ENCODE measurements at regions not wholly inside any gene's neighbourhood (a gene's known extent, or its start where the extent isn't known, plus 50 kb on each side); places are given as distances from the start of the nearest gene placed in this dataset.

DNA sequence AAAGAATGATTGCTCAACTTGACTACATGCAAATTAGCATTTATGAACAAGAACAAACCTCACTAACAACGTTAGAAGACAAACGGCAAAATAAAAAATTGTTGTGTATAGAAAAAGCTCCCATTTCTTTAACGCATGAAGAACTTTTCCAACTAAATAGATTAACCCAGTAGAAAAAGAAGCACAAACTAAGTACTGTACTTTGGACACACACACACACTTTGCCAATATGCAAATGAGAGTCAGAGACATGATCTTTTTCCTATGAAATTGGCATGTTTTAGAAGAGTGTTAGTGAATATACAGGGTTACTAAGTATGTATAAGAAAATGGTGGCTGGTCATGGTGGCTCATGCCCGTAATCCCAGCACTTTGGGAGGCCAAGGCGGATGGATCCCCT is 355.6 kb downstream of the SH2D4B start:
- H3K9me3 Mint-ChIP-seq (ENCODE audit: unreplicated experiment) = no peaks in the 10 kb centered on the region
- no TSS peak for BruUV-seq (replicated peaks)
- H3K4me1 Mint-ChIP-seq (ENCODE audit: low read depth, unreplicated experiment) = peaks cover 6% of the 10 kb centered on the region
- no peak for TF ChIP-seq CTCF (IDR thresholded peaks at IDR 0.05; ENCODE audit: insufficient read depth in 1 of 2, low read depth in 1 of 2, low read length in 1 of 2, severe bottlenecking in 1 of 2, unreplicated experiment in 1 of 2)
- H3K4me3 Mint-ChIP-seq (ENCODE audit: unreplicated experiment) = no peak overlapping the region
- intact Hi-C loops (cut with micrococcal nuclease; ENCODE audit: unreplicated experiment) = no loop called here
- Histone ChIP-seq H3K36me3 (ENCODE audit: control insufficient read depth, insufficient read depth, low read length) (no peaks in the 10 kb centered on the region), H3K27me3 (replicated peaks; ENCODE audit: control insufficient read depth, insufficient read depth, low read length) (no peaks in the 10 kb centered on the region), H3K4me3 (ENCODE audit: low read depth, low read length) (no peak overlapping the region), H3K4me1 (no peaks in the 10 kb centered on the region), H3K9me3 (no peaks in the 10 kb centered on the region)
- H3K27ac Mint-ChIP-seq (ENCODE audit: unreplicated experiment) = no peak overlapping the region
- no peak for DNase-seq
- POLR2A ChIA-PET = no interaction called here
- peaks cover 4% of the 10 kb centered on the region for H3K27me3 Mint-ChIP-seq (ENCODE audit: insufficient read depth, unreplicated experiment)
- no peaks in the 10 kb centered on the region for H3K36me3 Mint-ChIP-seq (ENCODE audit: insufficient read depth, unreplicated experiment)
- CTCF ChIA-PET = interaction anchor here (0.7 kb wide), 1 partner anchor 73 kb away, joined by 4 read pairs; no protein-coding TSS in a partner anchor

DNA sequence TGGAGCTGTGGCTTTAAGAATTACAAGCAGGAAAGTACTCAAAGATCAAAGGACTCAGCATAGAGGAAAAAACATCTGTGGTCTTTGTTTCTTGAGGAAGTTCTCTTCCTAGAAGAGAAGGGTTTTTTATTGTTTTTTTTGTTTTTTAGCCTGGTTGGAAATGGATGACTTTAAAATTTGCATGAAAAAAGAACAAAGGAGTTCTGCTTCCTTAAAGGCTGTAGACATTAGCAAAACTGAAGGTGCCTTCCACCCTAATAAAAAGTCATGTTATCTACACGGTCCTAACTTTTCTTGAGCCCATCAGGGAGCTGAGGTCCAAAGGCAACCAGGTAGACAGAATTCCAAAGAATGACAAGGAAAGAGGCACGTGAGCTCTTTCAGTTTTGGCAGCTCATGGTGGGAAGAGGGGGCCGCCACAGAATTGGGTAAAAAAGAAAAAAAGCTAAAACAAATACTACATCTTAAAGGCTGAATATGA is 356.6 kb downstream of the SH2D4B start:
- ChIA-PET POLR2A (no interaction called here), CTCF (no interaction called here)
- BruUV-seq (replicated peaks) = no TSS peak
- Mint-ChIP-seq H3K27me3 (ENCODE audit: insufficient read depth, unreplicated experiment) (peaks cover 4% of the 10 kb centered on the region), H3K36me3 (ENCODE audit: insufficient read depth, unreplicated experiment) (no peaks in the 10 kb centered on the region), H3K4me3 (ENCODE audit: unreplicated experiment) (no peak overlapping the region), H3K9me3 (ENCODE audit: unreplicated experiment) (no peaks in the 10 kb centered on the region), H3K27ac (ENCODE audit: unreplicated experiment) (no peak overlapping the region), H3K4me1 (ENCODE audit: low read depth, unreplicated experiment) (peaks cover 6% of the 10 kb centered on the region)
- H3K4me3 ChIP-seq (ENCODE audit: low read depth, low read length) = no peak overlapping the region
- no peak for DNase-seq
- H3K27me3 ChIP-seq (replicated peaks; ENCODE audit: control insufficient read depth, insufficient read depth, low read length) = no peaks in the 10 kb centered on the region
- H3K4me1 ChIP-seq = no peaks in the 10 kb centered on the region
- intact Hi-C loops (cut with micrococcal nuclease; ENCODE audit: unreplicated experiment) = no loop called here
- no peaks in the 10 kb centered on the region for H3K9me3 ChIP-seq
- no peaks in the 10 kb centered on the region for H3K36me3 ChIP-seq (ENCODE audit: control insufficient read depth, insufficient read depth, low read length)
- no peak for TF ChIP-seq CTCF (IDR thresholded peaks at IDR 0.05; ENCODE audit: insufficient read depth in 1 of 2, low read depth in 1 of 2, low read length in 1 of 2, severe bottlenecking in 1 of 2, unreplicated experiment in 1 of 2)

DNA sequence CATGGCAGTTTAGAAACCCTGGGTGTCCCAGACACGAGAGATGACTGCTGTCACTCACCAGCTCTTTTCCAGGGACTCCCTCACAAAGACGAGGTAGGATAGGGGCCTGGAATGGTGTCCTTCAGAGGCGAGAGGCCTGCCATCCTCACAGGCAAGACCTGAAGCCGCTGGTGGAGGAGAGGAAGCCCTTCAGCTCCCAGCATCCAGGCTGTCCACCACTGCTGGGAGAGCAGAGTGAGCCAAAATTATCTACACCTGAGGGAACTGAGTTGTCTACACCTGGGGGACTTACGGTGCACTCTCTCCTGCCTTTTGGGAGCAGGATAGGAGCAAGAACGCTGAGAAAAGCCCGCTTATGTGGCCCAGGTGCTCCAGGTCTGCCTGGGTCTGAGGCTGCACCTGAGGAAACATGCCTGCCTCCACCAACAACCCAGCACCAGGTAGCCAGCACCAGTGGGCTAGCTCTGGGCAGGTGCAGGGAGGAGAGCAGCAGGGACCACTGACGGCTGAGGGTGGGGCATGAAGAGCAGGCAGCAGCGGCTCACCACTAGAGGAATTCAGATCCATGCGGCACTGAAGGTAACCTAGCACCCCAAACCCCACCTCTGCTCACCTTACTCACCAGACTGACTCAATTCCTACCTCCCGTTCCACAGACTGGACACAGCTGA is 357.2 kb downstream of the SH2D4B start:
- Histone ChIP-seq H3K36me3 (ENCODE audit: control insufficient read depth, insufficient read depth, low read length) (no peaks in the 10 kb centered on the region), H3K9me3 (no peaks in the 10 kb centered on the region), H3K4me1 (no peaks in the 10 kb centered on the region), H3K4me3 (ENCODE audit: low read depth, low read length) (no peak overlapping the region), H3K27me3 (replicated peaks; ENCODE audit: control insufficient read depth, insufficient read depth, low read length) (no peaks in the 10 kb centered on the region)
- H3K4me1 Mint-ChIP-seq (ENCODE audit: low read depth, unreplicated experiment) = peaks cover 6% of the 10 kb centered on the region
- no TSS peak for BruUV-seq (replicated peaks)
- H3K9me3 Mint-ChIP-seq (ENCODE audit: unreplicated experiment) = no peaks in the 10 kb centered on the region
- peaks cover 4% of the 10 kb centered on the region for H3K27me3 Mint-ChIP-seq (ENCODE audit: insufficient read depth, unreplicated experiment)
- no peak overlapping the region for H3K27ac Mint-ChIP-seq (ENCODE audit: unreplicated experiment)
- no peaks in the 10 kb centered on the region for H3K36me3 Mint-ChIP-seq (ENCODE audit: insufficient read depth, unreplicated experiment)
- no peak overlapping the region for H3K4me3 Mint-ChIP-seq (ENCODE audit: unreplicated experiment)
- ChIA-PET POLR2A (no interaction called here), CTCF (no interaction called here)
- TF ChIP-seq CTCF (IDR thresholded peaks at IDR 0.05; ENCODE audit: insufficient read depth in 1 of 2, low read depth in 1 of 2, low read length in 1 of 2, severe bottlenecking in 1 of 2, unreplicated experiment in 1 of 2) = no peak
- intact Hi-C loops (cut with micrococcal nuclease; ENCODE audit: unreplicated experiment) = no loop called here
- no peak for DNase-seq
